ENCODE measurements at regions not wholly inside any gene's neighbourhood (a gene's known extent, or its start where the extent isn't known, plus 50 kb on each side); places are given as distances from the start of the nearest gene placed in this dataset.

GRCh38 chr2:176495826-176496225 lies 226.6 kb downstream of the MTX2 start:
- H3K4me3 ChIP-seq: no peak overlapping the region
- H3K27ac ChIP-seq: no peak overlapping the region
- no peaks in the 10 kb centered on the region for H3K9me3 ChIP-seq
- DNase-seq: no peak
- no peak for TF ChIP-seq POLR2A (IDR thresholded peaks at IDR 0.05)
- TF ChIP-seq CTCF (IDR thresholded peaks at IDR 0.05): no peak
- no peaks in the 10 kb centered on the region for H3K27me3 ChIP-seq
- no peaks in the 10 kb centered on the region for H3K4me1 ChIP-seq
- no peaks in the 10 kb centered on the region for H3K36me3 ChIP-seq

GRCh38 chr2:176496761-176497160 lies 227.5 kb downstream of the MTX2 start:
- H3K36me3 ChIP-seq: no peaks in the 10 kb centered on the region
- no peak for DNase-seq
- no peaks in the 10 kb centered on the region for H3K9me3 ChIP-seq
- no peak overlapping the region for H3K27ac ChIP-seq
- no peaks in the 10 kb centered on the region for H3K4me1 ChIP-seq
- H3K27me3 ChIP-seq: no peaks in the 10 kb centered on the region
- no peak overlapping the region for H3K4me3 ChIP-seq
- TF ChIP-seq POLR2A (IDR thresholded peaks at IDR 0.05) (no peak), CTCF (IDR thresholded peaks at IDR 0.05) (no peak)

- no peak for TF ChIP-seq CTCF (IDR thresholded peaks at IDR 0.05)
- H3K4me3 ChIP-seq: no peak overlapping the region
- H3K27me3 ChIP-seq: no peaks in the 10 kb centered on the region
- no peak for DNase-seq
- no peaks in the 10 kb centered on the region for H3K36me3 ChIP-seq
- peaks cover 0 to 4% (median 0%) of the 10 kb centered on the region in 4 donors for H3K4me1 ChIP-seq
- H3K9me3 ChIP-seq: no peaks in the 10 kb centered on the region
- no peak overlapping the region for H3K27ac ChIP-seq
These were observed 231.7 kb downstream of the MTX2 start for GRCh38 chr2:176500901-176501300.

GRCh38 chr2:176501617-176502016 lies 232.4 kb downstream of the MTX2 start:
- Histone ChIP-seq H3K27ac (no peak overlapping the region), H3K27me3 (no peaks in the 10 kb centered on the region), H3K4me3 (no peak overlapping the region), H3K4me1 (peaks cover 0 to 4% (median 0%) of the 10 kb centered on the region in 4 donors), H3K36me3 (no peaks in the 10 kb centered on the region), H3K9me3 (no peaks in the 10 kb centered on the region)
- TF ChIP-seq CTCF (IDR thresholded peaks at IDR 0.05) (no peak), POLR2A (IDR thresholded peaks at IDR 0.05) (no peak)
- no peak for DNase-seq

- H3K36me3 ChIP-seq: no peaks in the 10 kb centered on the region
- DNase-seq: no peak
- TF ChIP-seq CTCF (IDR thresholded peaks at IDR 0.05): no peak
- no peak for TF ChIP-seq POLR2A (IDR thresholded peaks at IDR 0.05)
- H3K9me3 ChIP-seq: no peaks in the 10 kb centered on the region
- H3K27ac ChIP-seq: no peak overlapping the region
- H3K27me3 ChIP-seq: no peaks in the 10 kb centered on the region
- peaks cover 0 to 4% (median 0%) of the 10 kb centered on the region in 4 donors for H3K4me1 ChIP-seq
- H3K4me3 ChIP-seq: no peak overlapping the region
These were observed 233.4 kb downstream of the MTX2 start for GRCh38 chr2:176502619-176503018.

- Histone ChIP-seq H3K4me1 (peaks cover 0 to 4% (median 0%) of the 10 kb centered on the region in 4 donors), H3K27ac (no peak overlapping the region), H3K36me3 (no peaks in the 10 kb centered on the region), H3K9me3 (no peaks in the 10 kb centered on the region), H3K4me3 (no peak overlapping the region), H3K27me3 (no peaks in the 10 kb centered on the region)
- TF ChIP-seq CTCF (IDR thresholded peaks at IDR 0.05): no peak
- no peak for TF ChIP-seq POLR2A (IDR thresholded peaks at IDR 0.05)
- DNase-seq: no peak
These were observed 234.5 kb downstream of the MTX2 start for GRCh38 chr2:176503776-176504175.

Measured in Peyer's patch (tissue), 4 donors.